Naive thymus-derived CD4-positive, alpha-beta T cell (primary cell): ENCODE measurements at regions not wholly inside any gene's neighbourhood (a gene's known extent, or its start where the extent isn't known, plus 50 kb on each side); places are given as distances from the start of the nearest gene placed in this dataset.

Experiments
- ATAC-seq: fragments of 150-1000 bp; cut with Tn5 transposase; 2 replicates; pipeline ENCODE4 v1.10.0; 2021; ENCODE audit warnings: mild to moderate bottlenecking, moderate library complexity
- CTCF ChIA-PET: fragments of 350-600 bp; sonication (Branson Sonifier 250); formaldehyde crosslinking; loops from one replicate; lab custom pipeline; 2021; ENCODE audit warnings: antibody characterized with exemption; lab: Charles Lee
- POLR2A ChIA-PET: fragments of 350-600 bp; sonication (Branson Sonifier 250); formaldehyde crosslinking; loops from one replicate; lab custom pipeline; 2021; ENCODE audit warnings: antibody characterized with exemption, inconsistent platforms; lab: Charles Lee
- DNase-seq, 9 donors: peaks; one replicate each; pipeline versions ENCODE4 v3.0.0 to v3.0.0-alpha.2; 2020 to 2022; ENCODE audit warnings: mixed read lengths in 1 of 9
- H3K27ac ChIP-seq: one replicate; pipeline ENCODE4 v1.7.0; 2013; ENCODE audit warnings: mild to moderate bottlenecking, low read depth, low read length, moderate library complexity
- H3K27me3 ChIP-seq, 2 donors: one replicate each; pipeline ENCODE4 v1.7.0; 2013; ENCODE audit warnings: low read length in 2 of 2, mild to moderate bottlenecking in 2 of 2, moderate library complexity in 2 of 2; ENCODE audit not compliant: control insufficient read depth in 2 of 2, insufficient read depth in 2 of 2
- H3K36me3 ChIP-seq, 3 experiments: 1 replicate in 2 of 3; 2 replicates in 1 of 3; pipeline ENCODE4 v1.7.0; 2013; ENCODE audit warnings: low read length in 3 of 3, mild to moderate bottlenecking in 3 of 3, moderate library complexity in 1 of 3; ENCODE audit not compliant: insufficient read depth in 3 of 3, control insufficient read depth in 2 of 3
- H3K4me1 ChIP-seq, 2 donors: one replicate each; pipeline ENCODE4 v1.7.0; 2013; ENCODE audit warnings: low read length in 2 of 2, mild to moderate bottlenecking in 2 of 2, moderate library complexity in 1 of 2; ENCODE audit not compliant: control insufficient read depth in 2 of 2, insufficient read depth in 2 of 2
- H3K4me3 ChIP-seq: 2 replicates; pipeline ENCODE4 v1.7.0; 2013; ENCODE audit warnings: mild to moderate bottlenecking, low read length
- H3K9me3 ChIP-seq, 3 experiments: 1 replicate in 2 of 3; 2 replicates in 1 of 3; pipeline ENCODE4 v1.7.0; 2013; ENCODE audit warnings: low read length in 3 of 3; ENCODE audit not compliant: control insufficient read depth in 2 of 3
- H3K27ac Mint-ChIP-seq, 9 donors: one replicate each; pipeline ENCODE4 v1.8.0; 2020 to 2022; ENCODE audit warnings: mixed read lengths in 9 of 9, mild to moderate bottlenecking in 8 of 9, moderate library complexity in 5 of 9, inconsistent platforms in 2 of 9
- H3K27me3 Mint-ChIP-seq, 5 donors: one replicate each; pipeline ENCODE4 v1.8.0; 2021 to 2022; ENCODE audit warnings: mixed read lengths in 5 of 5, mild to moderate bottlenecking in 1 of 5
- H3K36me3 Mint-ChIP-seq, 5 donors: one replicate each; pipeline ENCODE4 v1.8.0; 2020 to 2022; ENCODE audit warnings: mixed read lengths in 5 of 5, mild to moderate bottlenecking in 3 of 5, inconsistent platforms in 1 of 5
- H3K4me1 Mint-ChIP-seq, 7 donors: one replicate each; pipeline ENCODE4 v1.8.0; 2020 to 2022; ENCODE audit warnings: mixed read lengths in 7 of 7, mild to moderate bottlenecking in 3 of 7, inconsistent platforms in 1 of 7
- H3K4me3 Mint-ChIP-seq, 10 donors: one replicate each; pipeline ENCODE4 v1.8.0; 2020 to 2022; ENCODE audit warnings: mild to moderate bottlenecking in 10 of 10, mixed read lengths in 10 of 10, moderate library complexity in 6 of 10, inconsistent platforms in 2 of 10
- H3K9me3 Mint-ChIP-seq, 11 donors: one replicate each; pipeline ENCODE4 v1.8.0; 2020 to 2022; ENCODE audit warnings: mixed read lengths in 11 of 11, mild to moderate bottlenecking in 4 of 11, inconsistent platforms in 1 of 11, moderate library complexity in 1 of 11
- intact Hi-C, 2 donors: fragments of 100-400 bp; cut with micrococcal nuclease; formaldehyde crosslinking; loops; one replicate each; pipeline ENCODE4 v1.15.1; 2023

DNA sequence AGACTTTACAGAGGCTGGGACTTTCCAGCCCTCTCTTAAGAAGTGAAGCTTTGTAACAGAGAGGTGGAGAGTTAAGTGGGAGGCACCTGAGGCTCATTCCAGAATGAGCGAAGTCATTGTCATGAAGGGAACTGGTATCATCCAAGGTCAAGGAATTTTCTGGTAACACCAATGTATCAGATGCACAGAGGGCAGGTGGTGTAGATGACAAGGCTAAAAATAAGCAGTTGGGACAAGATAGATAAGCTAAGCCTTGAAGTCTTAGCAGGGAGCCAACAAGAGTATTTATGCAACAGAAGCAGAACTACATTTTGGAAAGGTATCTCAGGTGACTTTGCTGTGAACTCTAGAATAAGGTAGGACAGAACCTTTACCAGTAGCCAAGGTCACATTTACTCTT, 257.0 kb upstream of the AUTS2 start:
- Mint-ChIP-seq H3K4me3 (no peak overlapping the region), H3K27me3 (peaks cover 0 to 5% (median 0%) of the 10 kb centered on the region in 5 donors)
- no peak for ATAC-seq

GRCh38 chr7:69342154-69342884, 256.0 kb upstream of the AUTS2 start:
- peaks cover 0 to 5% (median 0%) of the 10 kb centered on the region in 5 donors for H3K27me3 Mint-ChIP-seq
- ATAC-seq (no peak), DNase-seq (no peak)
- no peak overlapping the region for H3K4me3 Mint-ChIP-seq
- H3K36me3 ChIP-seq, result no peaks in the 10 kb centered on the region
- ChIA-PET CTCF (no interaction called here), POLR2A (no interaction called here)
- no peak overlapping the region for H3K27ac ChIP-seq
- no peaks in the 10 kb centered on the region for H3K27me3 ChIP-seq
- no peak overlapping the region for H3K4me3 ChIP-seq
- no peak overlapping the region for H3K27ac Mint-ChIP-seq
- H3K4me1 Mint-ChIP-seq, result no peaks in the 10 kb centered on the region
- intact Hi-C loops, result no loop called here
- H3K9me3 ChIP-seq, result no peaks in the 10 kb centered on the region
- no peaks in the 10 kb centered on the region for H3K4me1 ChIP-seq
- peaks cover 4 to 17% (median 6%) of the 10 kb centered on the region in 11 donors for H3K9me3 Mint-ChIP-seq
- H3K36me3 Mint-ChIP-seq, result no peaks in the 10 kb centered on the region

More for the DNA sequence above, 257.0 kb upstream of the AUTS2 start:
- no peaks in the 10 kb centered on the region for H3K36me3 Mint-ChIP-seq
- ChIA-PET CTCF (no interaction called here), POLR2A (no interaction called here)
- peaks cover 4 to 20% (median 7%) of the 10 kb centered on the region in 11 donors for H3K9me3 Mint-ChIP-seq
- Histone ChIP-seq H3K4me1 (no peaks in the 10 kb centered on the region), H3K27ac (no peak overlapping the region), H3K9me3 (no peaks in the 10 kb centered on the region), H3K27me3 (no peaks in the 10 kb centered on the region), H3K4me3 (no peak overlapping the region), H3K36me3 (no peaks in the 10 kb centered on the region)
- no peak for DNase-seq
- intact Hi-C loops, result no loop called here
- H3K27ac Mint-ChIP-seq, result no peak overlapping the region
- no peaks in the 10 kb centered on the region for H3K4me1 Mint-ChIP-seq

DNA sequence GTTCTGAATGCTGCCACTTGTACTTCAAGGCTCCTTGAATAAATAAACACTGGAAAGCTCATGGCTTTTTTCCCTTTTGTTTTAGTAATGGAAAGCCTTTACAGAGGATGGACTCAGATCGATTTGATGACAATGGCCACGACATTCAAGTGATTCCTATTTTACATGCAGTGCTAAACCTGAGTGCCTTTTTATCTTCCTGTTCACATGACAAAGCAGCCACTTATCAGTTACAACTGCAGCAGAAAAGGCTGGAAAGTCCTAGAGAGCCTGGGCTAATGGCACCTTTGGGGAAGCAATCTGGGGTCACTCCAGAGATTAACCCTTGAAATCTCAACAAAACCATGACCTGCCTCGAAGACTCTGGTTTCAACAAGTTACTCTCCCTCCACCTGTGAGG, 249.0 kb upstream of the AUTS2 start:
- H3K36me3 ChIP-seq, result no peaks in the 10 kb centered on the region
- no peak overlapping the region for H3K4me3 ChIP-seq
- Mint-ChIP-seq H3K27ac (no peak overlapping the region), H3K4me3 (no peak overlapping the region), H3K36me3 (peaks cover 0 to 3% (median 0%) of the 10 kb centered on the region in 5 donors), H3K9me3 (peaks cover 0 to 13% (median 6%) of the 10 kb centered on the region in 11 donors), H3K4me1 (no peaks in the 10 kb centered on the region), H3K27me3 (peaks cover 0 to 8% (median 0%) of the 10 kb centered on the region in 5 donors)
- CTCF ChIA-PET, result no interaction called here
- DNase-seq (no peak), ATAC-seq (no peak)
- no peaks in the 10 kb centered on the region for H3K4me1 ChIP-seq
- no peaks in the 10 kb centered on the region for H3K27me3 ChIP-seq
- intact Hi-C loops, result no loop called here
- H3K9me3 ChIP-seq, result no peaks in the 10 kb centered on the region
- POLR2A ChIA-PET, result no interaction called here
- no peak overlapping the region for H3K27ac ChIP-seq

DNA sequence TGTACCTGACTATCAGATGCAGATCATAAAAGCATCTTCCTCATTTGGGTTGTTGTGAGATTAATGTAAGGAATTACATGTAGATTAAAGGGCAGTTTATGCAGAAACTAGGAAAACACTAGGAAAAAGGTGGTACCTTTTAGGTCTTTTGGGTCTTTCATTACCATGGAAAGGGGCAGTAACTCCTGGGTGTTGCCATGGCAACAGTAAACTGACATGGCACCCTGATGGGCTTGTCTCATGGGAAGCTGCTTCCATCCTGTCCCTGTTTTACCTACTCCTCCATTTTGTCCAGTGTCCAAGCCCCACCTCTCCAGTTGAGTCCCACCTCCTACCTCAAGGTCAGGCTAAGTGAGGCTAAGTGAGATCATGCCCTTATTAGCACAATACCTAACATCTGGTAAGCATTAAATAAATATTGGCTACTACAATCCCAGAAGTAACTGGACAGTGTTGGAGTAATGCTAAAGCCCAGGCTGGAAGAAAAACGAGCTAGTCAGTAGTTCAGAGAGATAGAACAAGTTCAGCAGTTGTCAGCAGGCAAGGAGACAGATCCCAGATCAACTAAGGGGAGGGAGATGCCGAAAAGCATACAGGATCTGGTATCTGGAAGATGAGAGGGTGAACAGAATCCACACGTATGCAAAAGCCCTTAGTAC, 240.0 kb upstream of the AUTS2 start:
- Mint-ChIP-seq H3K27me3 (peaks cover 0 to 4% (median 0%) of the 10 kb centered on the region in 5 donors), H3K36me3 (peaks cover 0 to 3% (median 0%) of the 10 kb centered on the region in 5 donors), H3K9me3 (peaks cover 0 to 5% (median 0%) of the 10 kb centered on the region in 11 donors), H3K4me3 (no peak overlapping the region), H3K27ac (no peak overlapping the region), H3K4me1 (no peaks in the 10 kb centered on the region)
- H3K4me1 ChIP-seq, result no peaks in the 10 kb centered on the region
- ATAC-seq (no peak), DNase-seq (no peak)
- no peak overlapping the region for H3K4me3 ChIP-seq
- no peaks in the 10 kb centered on the region for H3K36me3 ChIP-seq
- H3K27me3 ChIP-seq, result no peaks in the 10 kb centered on the region
- CTCF ChIA-PET, result no interaction called here
- POLR2A ChIA-PET, result no interaction called here
- intact Hi-C loops, result no loop called here
- no peak overlapping the region for H3K27ac ChIP-seq
- no peaks in the 10 kb centered on the region for H3K9me3 ChIP-seq

- Mint-ChIP-seq H3K4me3 (no peak overlapping the region), H3K27ac (no peak overlapping the region)
- POLR2A ChIA-PET, result no interaction called here
These were observed 239.1 kb upstream of the AUTS2 start for GRCh38 chr7:69359003-69359700.

DNA sequence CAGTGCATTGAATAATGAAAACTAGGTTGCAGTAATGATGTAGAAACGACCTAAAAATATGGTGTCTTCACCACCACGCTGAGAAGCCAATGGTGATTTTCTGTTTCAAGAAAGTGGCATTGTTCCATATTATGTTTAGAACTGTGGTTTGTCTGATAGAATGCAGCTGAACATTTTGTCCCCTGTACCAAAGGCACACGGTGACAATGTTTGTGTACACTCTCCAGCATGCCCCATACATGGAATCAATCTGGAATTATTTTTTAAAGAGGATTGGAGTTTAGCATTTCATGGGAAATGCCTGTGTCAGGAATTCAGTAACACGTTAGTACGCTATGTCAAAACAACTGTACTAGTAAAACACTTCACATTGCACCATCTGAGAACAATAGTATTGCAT, 237.4 kb upstream of the AUTS2 start:
- no peaks in the 10 kb centered on the region for H3K4me1 ChIP-seq
- H3K36me3 Mint-ChIP-seq, result peaks cover 0 to 3% (median 0%) of the 10 kb centered on the region in 5 donors
- H3K4me3 Mint-ChIP-seq, result no peak overlapping the region
- intact Hi-C loops, result no loop called here
- no peaks in the 10 kb centered on the region for H3K4me1 Mint-ChIP-seq
- peaks cover 0 to 3% (median 0%) of the 10 kb centered on the region in 11 donors for H3K9me3 Mint-ChIP-seq
- no peak for ATAC-seq
- H3K36me3 ChIP-seq, result no peaks in the 10 kb centered on the region
- no peaks in the 10 kb centered on the region for H3K9me3 ChIP-seq
- no peak overlapping the region for H3K27ac Mint-ChIP-seq
- no peaks in the 10 kb centered on the region for H3K27me3 ChIP-seq
- no peak overlapping the region for H3K27ac ChIP-seq
- no peak for DNase-seq
- H3K27me3 Mint-ChIP-seq, result peaks cover 0 to 4% (median 0%) of the 10 kb centered on the region in 5 donors
- ChIA-PET CTCF (no interaction called here), POLR2A (no interaction called here)
- no peak overlapping the region for H3K4me3 ChIP-seq

More at GRCh38 chr7:69359003-69359700, 239.1 kb upstream of the AUTS2 start:
- Histone ChIP-seq H3K4me1 (no peaks in the 10 kb centered on the region), H3K4me3 (no peak overlapping the region), H3K27me3 (no peaks in the 10 kb centered on the region), H3K9me3 (no peaks in the 10 kb centered on the region), H3K27ac (no peak overlapping the region), H3K36me3 (no peaks in the 10 kb centered on the region)
- ATAC-seq (no peak), DNase-seq (no peak)
- Mint-ChIP-seq H3K27me3 (peaks cover 0 to 4% (median 0%) of the 10 kb centered on the region in 5 donors), H3K9me3 (peaks cover 0 to 3% (median 0%) of the 10 kb centered on the region in 11 donors), H3K36me3 (peaks cover 0 to 3% (median 0%) of the 10 kb centered on the region in 5 donors), H3K4me1 (no peaks in the 10 kb centered on the region)
- intact Hi-C loops, result no loop called here
- CTCF ChIA-PET, result no interaction called here
